ENCODE measurements at regions not wholly inside any gene's neighbourhood (a gene's known extent, or its start where the extent isn't known, plus 50 kb on each side); places are given as distances from the start of the nearest gene placed in this dataset.

DNA sequence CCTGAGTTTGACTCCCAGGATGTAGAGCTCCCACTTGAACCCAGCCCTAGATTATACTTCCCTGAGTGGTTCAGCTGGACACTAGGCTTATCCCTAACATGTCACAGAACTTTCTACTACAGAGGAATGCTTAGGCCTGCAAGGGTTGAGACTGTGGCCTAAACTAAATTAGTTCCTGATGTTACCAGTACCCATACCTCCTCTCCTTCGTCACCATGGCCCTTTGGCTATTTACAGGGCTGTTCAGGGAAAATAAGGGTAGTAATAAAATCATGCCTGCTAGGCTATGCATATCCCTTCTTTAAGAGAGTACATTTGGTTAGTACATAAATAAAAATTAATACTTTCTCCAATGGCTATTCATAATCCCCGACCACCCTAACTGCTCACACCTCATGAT is 356.4 kb upstream of the RASGRP1 start:
- TF ChIP-seq, protein P1, sequence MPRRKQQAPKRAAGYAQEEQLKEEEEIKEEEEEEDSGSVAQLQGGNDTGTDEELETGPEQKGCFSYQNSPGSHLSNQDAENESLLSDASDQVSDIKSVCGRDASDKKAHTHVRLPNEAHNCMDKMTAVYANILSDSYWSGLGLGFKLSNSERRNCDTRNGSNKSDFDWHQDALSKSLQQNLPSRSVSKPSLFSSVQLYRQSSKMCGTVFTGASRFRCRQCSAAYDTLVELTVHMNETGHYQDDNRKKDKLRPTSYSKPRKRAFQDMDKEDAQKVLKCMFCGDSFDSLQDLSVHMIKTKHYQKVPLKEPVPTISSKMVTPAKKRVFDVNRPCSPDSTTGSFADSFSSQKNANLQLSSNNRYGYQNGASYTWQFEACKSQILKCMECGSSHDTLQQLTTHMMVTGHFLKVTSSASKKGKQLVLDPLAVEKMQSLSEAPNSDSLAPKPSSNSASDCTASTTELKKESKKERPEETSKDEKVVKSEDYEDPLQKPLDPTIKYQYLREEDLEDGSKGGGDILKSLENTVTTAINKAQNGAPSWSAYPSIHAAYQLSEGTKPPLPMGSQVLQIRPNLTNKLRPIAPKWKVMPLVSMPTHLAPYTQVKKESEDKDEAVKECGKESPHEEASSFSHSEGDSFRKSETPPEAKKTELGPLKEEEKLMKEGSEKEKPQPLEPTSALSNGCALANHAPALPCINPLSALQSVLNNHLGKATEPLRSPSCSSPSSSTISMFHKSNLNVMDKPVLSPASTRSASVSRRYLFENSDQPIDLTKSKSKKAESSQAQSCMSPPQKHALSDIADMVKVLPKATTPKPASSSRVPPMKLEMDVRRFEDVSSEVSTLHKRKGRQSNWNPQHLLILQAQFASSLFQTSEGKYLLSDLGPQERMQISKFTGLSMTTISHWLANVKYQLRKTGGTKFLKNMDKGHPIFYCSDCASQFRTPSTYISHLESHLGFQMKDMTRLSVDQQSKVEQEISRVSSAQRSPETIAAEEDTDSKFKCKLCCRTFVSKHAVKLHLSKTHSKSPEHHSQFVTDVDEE (CRISPR knock-in tag; IDR thresholded peaks at IDR 0.05), result no peak
- TF ChIP-seq TOX (CRISPR knock-in tag; IDR thresholded peaks at IDR 0.05; ENCODE audit: borderline replicate concordance), result no peak
- TF ChIP-seq, protein P2, sequence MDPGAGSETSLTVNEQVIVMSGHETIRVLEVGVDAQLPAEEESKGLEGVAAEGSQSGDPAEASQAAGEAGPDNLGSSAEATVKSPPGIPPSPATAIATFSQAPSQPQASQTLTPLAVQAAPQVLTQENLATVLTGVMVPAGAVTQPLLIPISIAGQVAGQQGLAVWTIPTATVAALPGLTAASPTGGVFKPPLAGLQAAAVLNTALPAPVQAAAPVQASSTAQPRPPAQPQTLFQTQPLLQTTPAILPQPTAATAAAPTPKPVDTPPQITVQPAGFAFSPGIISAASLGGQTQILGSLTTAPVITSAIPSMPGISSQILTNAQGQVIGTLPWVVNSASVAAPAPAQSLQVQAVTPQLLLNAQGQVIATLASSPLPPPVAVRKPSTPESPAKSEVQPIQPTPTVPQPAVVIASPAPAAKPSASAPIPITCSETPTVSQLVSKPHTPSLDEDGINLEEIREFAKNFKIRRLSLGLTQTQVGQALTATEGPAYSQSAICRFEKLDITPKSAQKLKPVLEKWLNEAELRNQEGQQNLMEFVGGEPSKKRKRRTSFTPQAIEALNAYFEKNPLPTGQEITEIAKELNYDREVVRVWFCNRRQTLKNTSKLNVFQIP (CRISPR knock-in tag; IDR thresholded peaks at IDR 0.05; ENCODE audit: borderline replicate concordance, low read depth), result no peak
- TF ChIP-seq GLIS3 (CRISPR knock-in tag; IDR thresholded peaks at IDR 0.05), result no peak
- TF ChIP-seq ZFP30 (CRISPR knock-in tag; IDR thresholded peaks at IDR 0.05), result no peak
- TF ChIP-seq ISL1 (CRISPR knock-in tag; IDR thresholded peaks at IDR 0.05), result no peak

GRCh38 chr15:38921471-38921870 is 356.9 kb upstream of the RASGRP1 start:
- no peak for ATAC-seq
- TF ChIP-seq, protein P1 (CRISPR knock-in tag; IDR thresholded peaks at IDR 0.05), result no peak
- TF ChIP-seq ZNF70 (CRISPR knock-in tag; IDR thresholded peaks at IDR 0.05) (no peak), PATZ1 (CRISPR knock-in tag; IDR thresholded peaks at IDR 0.05; ENCODE audit: borderline replicate concordance) (no peak), TCF4 (CRISPR knock-in tag; IDR thresholded peaks at IDR 0.05; ENCODE audit: borderline replicate concordance) (no peak), ZNF565 (CRISPR knock-in tag; conservative IDR thresholded peaks at IDR 0.05; ENCODE audit: low read depth) (no peak), ZC3H10 (CRISPR knock-in tag; IDR thresholded peaks at IDR 0.05) (no peak), PPARA (CRISPR knock-in tag; IDR thresholded peaks at IDR 0.05; ENCODE audit: borderline replicate concordance) (no peak), ESRRG (CRISPR knock-in tag; IDR thresholded peaks at IDR 0.05) (no peak), ZFP3 (CRISPR knock-in tag; IDR thresholded peaks at IDR 0.05) (no peak), RARB (CRISPR knock-in tag; IDR thresholded peaks at IDR 0.05) (no peak), TOX (CRISPR knock-in tag; IDR thresholded peaks at IDR 0.05; ENCODE audit: borderline replicate concordance) (no peak), CSRNP3 (CRISPR knock-in tag; IDR thresholded peaks at IDR 0.05) (no peak), CSDC2 (CRISPR knock-in tag; IDR thresholded peaks at IDR 0.05) (no peak)
- TF ChIP-seq, protein P3, sequence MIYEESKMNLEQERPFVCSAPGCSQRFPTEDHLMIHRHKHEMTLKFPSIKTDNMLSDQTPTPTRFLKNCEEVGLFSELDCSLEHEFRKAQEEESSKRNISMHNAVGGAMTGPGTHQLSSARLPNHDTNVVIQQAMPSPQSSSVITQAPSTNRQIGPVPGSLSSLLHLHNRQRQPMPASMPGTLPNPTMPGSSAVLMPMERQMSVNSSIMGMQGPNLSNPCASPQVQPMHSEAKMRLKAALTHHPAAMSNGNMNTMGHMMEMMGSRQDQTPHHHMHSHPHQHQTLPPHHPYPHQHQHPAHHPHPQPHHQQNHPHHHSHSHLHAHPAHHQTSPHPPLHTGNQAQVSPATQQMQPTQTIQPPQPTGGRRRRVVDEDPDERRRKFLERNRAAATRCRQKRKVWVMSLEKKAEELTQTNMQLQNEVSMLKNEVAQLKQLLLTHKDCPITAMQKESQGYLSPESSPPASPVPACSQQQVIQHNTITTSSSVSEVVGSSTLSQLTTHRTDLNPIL (CRISPR knock-in tag; IDR thresholded peaks at IDR 0.05; ENCODE audit: low read depth), result no peak

More for the DNA sequence above, 356.4 kb upstream of the RASGRP1 start:
- no peak for ATAC-seq

- TF ChIP-seq SNAI2 (CRISPR knock-in tag; IDR thresholded peaks at IDR 0.05) (no peak), CSRNP3 (CRISPR knock-in tag; IDR thresholded peaks at IDR 0.05) (no peak), TOX (CRISPR knock-in tag; IDR thresholded peaks at IDR 0.05; ENCODE audit: borderline replicate concordance) (no peak), RARB (CRISPR knock-in tag; IDR thresholded peaks at IDR 0.05) (no peak), ISL1 (CRISPR knock-in tag; IDR thresholded peaks at IDR 0.05) (no peak)
- TF ChIP-seq, protein P1 (CRISPR knock-in tag; IDR thresholded peaks at IDR 0.05), result no peak
- no peak for ATAC-seq
Measured at GRCh38 chr15:38928431-38928830, 363.8 kb upstream of the RASGRP1 start.
